ENCODE measurements at regions not wholly inside any gene's neighbourhood (a gene's known extent, or its start where the extent isn't known, plus 50 kb on each side); places are given as distances from the start of the nearest gene placed in this dataset.

DNA sequence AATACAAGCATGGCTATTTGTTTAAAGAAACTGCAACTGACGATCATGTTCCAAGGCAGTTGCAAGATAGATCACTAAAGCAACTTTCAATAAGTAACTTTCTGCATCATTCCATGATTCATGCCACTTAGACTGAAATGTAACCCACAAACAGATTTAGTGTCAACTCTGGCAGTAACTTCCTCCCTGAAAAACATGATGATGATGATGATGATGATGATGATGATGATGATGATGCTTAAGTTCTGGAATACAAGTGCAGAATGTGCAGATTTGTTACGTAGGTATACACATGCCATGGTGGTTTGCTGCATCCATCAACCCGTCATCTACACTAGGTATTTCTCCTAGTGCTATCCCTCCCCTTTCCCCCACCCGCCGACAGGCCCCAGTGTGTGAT is 754.7 kb downstream of the INHBA start (continued):
- TF ChIP-seq, protein P1, sequence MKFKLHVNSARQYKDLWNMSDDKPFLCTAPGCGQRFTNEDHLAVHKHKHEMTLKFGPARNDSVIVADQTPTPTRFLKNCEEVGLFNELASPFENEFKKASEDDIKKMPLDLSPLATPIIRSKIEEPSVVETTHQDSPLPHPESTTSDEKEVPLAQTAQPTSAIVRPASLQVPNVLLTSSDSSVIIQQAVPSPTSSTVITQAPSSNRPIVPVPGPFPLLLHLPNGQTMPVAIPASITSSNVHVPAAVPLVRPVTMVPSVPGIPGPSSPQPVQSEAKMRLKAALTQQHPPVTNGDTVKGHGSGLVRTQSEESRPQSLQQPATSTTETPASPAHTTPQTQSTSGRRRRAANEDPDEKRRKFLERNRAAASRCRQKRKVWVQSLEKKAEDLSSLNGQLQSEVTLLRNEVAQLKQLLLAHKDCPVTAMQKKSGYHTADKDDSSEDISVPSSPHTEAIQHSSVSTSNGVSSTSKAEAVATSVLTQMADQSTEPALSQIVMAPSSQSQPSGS (IDR thresholded peaks at IDR 0.05; ENCODE audit: low read length) = no peak
